IMR-90 (cell line): ENCODE measurements at regions not wholly inside any gene's neighbourhood (a gene's known extent, or its start where the extent isn't known, plus 50 kb on each side); places are given as distances from the start of the nearest gene placed in this dataset.

ENCODE experiments used
- BHLHE40 ChIP-seq: fragments of 150-350 bp; IDR thresholded peaks from 2 replicates; pipeline ENCODE4 v1.6.1; 2016; ENCODE audit warnings: mild to moderate bottlenecking, low read depth, low read length
- CTCF ChIP-seq: conservative IDR thresholded peaks from 2 replicates; pipeline ENCODE4 v1.5.1; 2012; ENCODE audit warnings: mild to moderate bottlenecking, low read depth, low read length, improper control_type of control experiment
- MXI1 ChIP-seq: IDR thresholded peaks from 2 replicates; pipeline ENCODE4 v1.6.1; 2012; ENCODE audit warnings: low read depth, mild to moderate bottlenecking, low read length, moderate library complexity, borderline replicate concordance
- POLR2A ChIP-seq: IDR thresholded peaks from 2 replicates; pipeline ENCODE4 v1.6.1; 2012; ENCODE audit warnings: mild to moderate bottlenecking, low read depth, low read length
- USF2 ChIP-seq: fragments of 150-350 bp; IDR thresholded peaks from 2 replicates; pipeline ENCODE4 v1.6.1; 2017; ENCODE audit warnings: mild to moderate bottlenecking, antibody characterized with exemption, low read length, low read depth

- TF ChIP-seq BHLHE40 = no peak
- TF ChIP-seq CTCF = no peak
- TF ChIP-seq MXI1 = no peak
- TF ChIP-seq USF2 = no peak
- TF ChIP-seq POLR2A = no peak
Measured at GRCh38 chr3:104537323-104537722, 829.4 kb upstream of the ALCAM start.
